ENCODE measurements at regions not wholly inside any gene's neighbourhood (a gene's known extent, or its start where the extent isn't known, plus 50 kb on each side); places are given as distances from the start of the nearest gene placed in this dataset.
"Not testable (repeated sequence)": the region's sequence is repeated elsewhere in the genome, so short reads cannot be mapped to it uniquely, and the experiment has no call there.

DNA sequence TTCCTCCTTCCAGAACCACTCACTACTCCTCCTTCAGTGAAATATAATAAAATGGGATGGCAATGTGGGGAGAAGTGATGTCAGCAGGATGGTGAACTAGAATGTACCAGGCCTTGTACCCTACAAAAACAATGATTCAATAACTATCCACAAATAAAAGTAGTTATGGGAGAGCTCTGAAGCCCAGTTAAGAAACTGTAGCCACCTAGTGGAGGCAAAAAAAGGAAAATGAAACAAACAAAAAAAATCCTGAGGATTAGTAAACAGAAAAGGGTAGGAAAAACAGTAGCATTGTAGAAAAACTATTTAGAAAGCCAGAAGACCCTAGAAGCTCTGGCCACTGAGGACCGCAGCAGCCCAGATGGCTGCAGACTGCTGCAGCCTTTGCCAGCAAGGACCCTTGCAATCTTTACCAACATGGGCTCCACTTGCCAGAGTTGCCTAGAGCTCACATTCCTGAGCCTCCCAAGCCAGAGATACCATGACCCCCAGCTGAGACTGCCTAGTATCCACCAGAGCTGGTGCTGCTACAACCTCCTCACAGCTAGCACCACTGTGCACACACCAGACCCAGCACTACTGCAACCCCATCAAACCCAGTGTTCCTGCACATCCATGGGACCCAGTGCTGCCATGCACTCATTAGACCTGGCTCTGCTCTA lies 259.7 kb upstream of the MSX2 start:
- Histone ChIP-seq H3K4me3 (ENCODE audit: low read length) (no peak overlapping the region), H3K9me3 (ENCODE audit: control insufficient read depth, low read length) (no peaks in the 10 kb centered on the region), H3K4me1 (ENCODE audit: control insufficient read depth, insufficient read depth, low read length) (no peaks in the 10 kb centered on the region), H3K27me3 (ENCODE audit: control insufficient read depth, insufficient read depth, low read length, poor library complexity, severe bottlenecking) (no peaks in the 10 kb centered on the region), H3K36me3 (ENCODE audit: control insufficient read depth, insufficient read depth, low read length) (no peaks in the 10 kb centered on the region), H3K9ac (ENCODE audit: extremely low read depth, low read length, poor library complexity, severe bottlenecking) (no peak overlapping the region), H3K27ac (ENCODE audit: low read depth, low read length) (no peak overlapping the region)
- H3K4me3 Mint-ChIP-seq, result no peak overlapping the region
- H3K4me1 Mint-ChIP-seq, result peaks cover 16% of the 10 kb centered on the region
- DNase-seq, result peak; percentile 77
- H3K36me3 Mint-ChIP-seq (ENCODE audit: low read depth), result no peaks in the 10 kb centered on the region
- no peaks in the 10 kb centered on the region for H3K9me3 Mint-ChIP-seq
- peak overlapping the region; percentile 4 for H3K27ac Mint-ChIP-seq
- peaks cover 2% of the 10 kb centered on the region for H3K27me3 Mint-ChIP-seq (ENCODE audit: insufficient read depth)
- 89 to 97% methylated on average over 1 of the region's 1 CpG for WGBS, 2 experiments (ENCODE audit: insufficient coverage in 1 of 2, insufficient read length in 1 of 2)
- TF ChIP-seq, protein P1, sequence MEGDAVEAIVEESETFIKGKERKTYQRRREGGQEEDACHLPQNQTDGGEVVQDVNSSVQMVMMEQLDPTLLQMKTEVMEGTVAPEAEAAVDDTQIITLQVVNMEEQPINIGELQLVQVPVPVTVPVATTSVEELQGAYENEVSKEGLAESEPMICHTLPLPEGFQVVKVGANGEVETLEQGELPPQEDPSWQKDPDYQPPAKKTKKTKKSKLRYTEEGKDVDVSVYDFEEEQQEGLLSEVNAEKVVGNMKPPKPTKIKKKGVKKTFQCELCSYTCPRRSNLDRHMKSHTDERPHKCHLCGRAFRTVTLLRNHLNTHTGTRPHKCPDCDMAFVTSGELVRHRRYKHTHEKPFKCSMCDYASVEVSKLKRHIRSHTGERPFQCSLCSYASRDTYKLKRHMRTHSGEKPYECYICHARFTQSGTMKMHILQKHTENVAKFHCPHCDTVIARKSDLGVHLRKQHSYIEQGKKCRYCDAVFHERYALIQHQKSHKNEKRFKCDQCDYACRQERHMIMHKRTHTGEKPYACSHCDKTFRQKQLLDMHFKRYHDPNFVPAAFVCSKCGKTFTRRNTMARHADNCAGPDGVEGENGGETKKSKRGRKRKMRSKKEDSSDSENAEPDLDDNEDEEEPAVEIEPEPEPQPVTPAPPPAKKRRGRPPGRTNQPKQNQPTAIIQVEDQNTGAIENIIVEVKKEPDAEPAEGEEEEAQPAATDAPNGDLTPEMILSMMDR (conservative IDR thresholded peaks at IDR 0.05), result peak; percentile 79

DNA sequence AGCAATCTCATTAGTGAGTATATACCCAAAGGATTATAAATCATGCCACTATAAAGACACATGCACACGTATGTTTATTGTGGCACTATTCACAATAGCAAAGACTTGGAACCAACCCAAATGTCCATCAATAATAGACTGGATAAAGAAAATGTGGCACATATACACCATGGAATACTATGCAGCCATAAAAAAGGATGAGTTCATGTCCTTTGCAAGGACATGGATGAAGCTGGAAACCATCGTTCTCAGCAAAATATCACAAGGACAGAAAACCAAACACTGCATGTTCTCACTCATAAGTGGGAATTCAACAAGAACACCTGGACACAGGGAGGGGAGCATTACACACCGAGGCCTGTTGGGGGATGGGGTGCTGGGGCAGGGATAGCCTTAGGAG lies 252.9 kb upstream of the MSX2 start:
- not testable (repeated sequence) for H3K4me3 ChIP-seq (ENCODE audit: low read length); H3K27me3 Mint-ChIP-seq (ENCODE audit: insufficient read depth); H3K27ac Mint-ChIP-seq; H3K36me3 Mint-ChIP-seq (ENCODE audit: low read depth); H3K4me1 ChIP-seq (ENCODE audit: control insufficient read depth, insufficient read depth, low read length); H3K36me3 ChIP-seq (ENCODE audit: control insufficient read depth, insufficient read depth, low read length); H3K9ac ChIP-seq (ENCODE audit: extremely low read depth, low read length, poor library complexity, severe bottlenecking); H3K4me1 Mint-ChIP-seq; H3K27ac ChIP-seq (ENCODE audit: low read depth, low read length); H3K4me3 Mint-ChIP-seq; DNase-seq; H3K27me3 ChIP-seq (ENCODE audit: control insufficient read depth, insufficient read depth, low read length, poor library complexity, severe bottlenecking)
- peaks cover 37% of the 10 kb centered on the region for H3K9me3 Mint-ChIP-seq
- peaks cover 28% of the 10 kb centered on the region for H3K9me3 ChIP-seq (ENCODE audit: control insufficient read depth, low read length)
- 67 to 94% methylated on average over 1 to 2 of the region's 3 CpGs for WGBS, 2 experiments (ENCODE audit: insufficient coverage in 1 of 2, insufficient read length in 1 of 2)

DNA sequence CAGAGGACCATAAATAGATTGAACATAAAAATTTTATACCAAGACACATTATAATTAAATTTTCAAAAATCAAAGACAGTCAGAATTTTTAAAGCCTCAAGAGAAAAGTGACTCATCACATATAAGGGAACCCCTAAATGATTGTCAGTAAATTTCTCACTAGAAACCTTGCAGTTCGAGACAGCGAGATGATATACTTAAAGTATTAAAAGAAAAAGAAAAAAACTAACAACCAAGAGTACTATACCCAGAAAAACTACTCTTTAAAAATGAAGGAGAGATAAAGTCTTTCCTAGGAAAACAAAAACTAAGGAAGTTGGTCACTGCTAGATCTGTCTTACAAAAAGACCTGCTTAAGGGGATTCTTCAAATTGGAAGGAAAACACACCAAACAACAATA lies 251.4 kb upstream of the MSX2 start:
- no peak for DNase-seq
- Histone ChIP-seq H3K27ac (ENCODE audit: low read depth, low read length) (no peak overlapping the region), H3K9me3 (ENCODE audit: control insufficient read depth, low read length) (peaks cover 28% of the 10 kb centered on the region), H3K4me3 (ENCODE audit: low read length) (no peak overlapping the region), H3K36me3 (ENCODE audit: control insufficient read depth, insufficient read depth, low read length) (no peaks in the 10 kb centered on the region), H3K27me3 (ENCODE audit: control insufficient read depth, insufficient read depth, low read length, poor library complexity, severe bottlenecking) (no peaks in the 10 kb centered on the region), H3K9ac (ENCODE audit: extremely low read depth, low read length, poor library complexity, severe bottlenecking) (no peak overlapping the region), H3K4me1 (ENCODE audit: control insufficient read depth, insufficient read depth, low read length) (no peaks in the 10 kb centered on the region)
- Mint-ChIP-seq H3K4me3 (no peak overlapping the region), H3K27ac (no peak overlapping the region), H3K9me3 (peaks cover 37% of the 10 kb centered on the region), H3K27me3 (ENCODE audit: insufficient read depth) (no peaks in the 10 kb centered on the region), H3K36me3 (ENCODE audit: low read depth) (no peaks in the 10 kb centered on the region), H3K4me1 (peaks cover 8% of the 10 kb centered on the region)
- TF ChIP-seq, protein P1 (conservative IDR thresholded peaks at IDR 0.05), result no peak
- WGBS, 2 experiments (ENCODE audit: insufficient coverage in 1 of 2, insufficient read length in 1 of 2), result 100% methylated on average over 2 of the region's 2 CpGs; no CpG with 5 or more reads in 1 of the 2 experiments

DNA sequence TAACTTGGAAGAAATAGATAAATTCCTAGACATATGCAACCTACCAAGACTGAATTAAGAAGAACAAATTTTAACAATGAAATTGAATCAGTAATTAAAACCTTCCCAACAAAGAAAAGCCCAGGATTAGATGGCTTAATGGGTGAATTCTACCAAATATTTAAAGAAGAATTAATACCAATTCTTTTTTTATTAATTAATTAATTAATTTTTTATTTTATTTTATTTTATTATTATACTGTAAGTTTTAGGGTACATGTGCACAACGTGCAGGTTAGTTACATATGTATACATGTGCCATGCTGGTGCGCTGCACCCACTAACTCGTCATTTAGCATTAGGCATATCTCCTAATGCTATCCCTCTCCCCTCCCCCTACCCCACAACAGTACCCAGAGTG lies 248.4 kb upstream of the MSX2 start:
- H3K4me3 Mint-ChIP-seq; H3K27ac Mint-ChIP-seq; H3K4me1 Mint-ChIP-seq; DNase-seq; H3K9ac ChIP-seq (ENCODE audit: extremely low read depth, low read length, poor library complexity, severe bottlenecking); H3K27ac ChIP-seq (ENCODE audit: low read depth, low read length); H3K4me1 ChIP-seq (ENCODE audit: control insufficient read depth, insufficient read depth, low read length); H3K4me3 ChIP-seq (ENCODE audit: low read length); H3K36me3 ChIP-seq (ENCODE audit: control insufficient read depth, insufficient read depth, low read length); H3K27me3 Mint-ChIP-seq (ENCODE audit: insufficient read depth); H3K27me3 ChIP-seq (ENCODE audit: control insufficient read depth, insufficient read depth, low read length, poor library complexity, severe bottlenecking); H3K36me3 Mint-ChIP-seq (ENCODE audit: low read depth): not testable (repeated sequence)
- 91% methylated on average over 3 of the region's 3 CpGs; no CpG with 5 or more reads in 1 of the 2 experiments for WGBS, 2 experiments (ENCODE audit: insufficient coverage in 1 of 2, insufficient read length in 1 of 2)
- H3K9me3 Mint-ChIP-seq, result peaks cover 45% of the 10 kb centered on the region
- peaks cover 50% of the 10 kb centered on the region for H3K9me3 ChIP-seq (ENCODE audit: control insufficient read depth, low read length)

Data from endodermal cell (in vitro differentiated cells).